Muscle of back (tissue), 3 donors: ENCODE measurements at regions not wholly inside any gene's neighbourhood (a gene's known extent, or its start where the extent isn't known, plus 50 kb on each side); places are given as distances from the start of the nearest gene placed in this dataset.

Experiments
- DNase-seq, 3 donors: peaks; one replicate each; pipeline versions ENCODE4 v3.0.0 to v3.0.0-alpha.2; 2013

GRCh38 chr18:2354292-2354691 lies 217.0 kb downstream of the METTL4 start:
- DNase-seq, result no peak

GRCh38 chr18:2356906-2357305 lies 214.4 kb downstream of the METTL4 start:
- DNase-seq, result no peak

GRCh38 chr18:2360861-2361260 lies 210.4 kb downstream of the METTL4 start:
- DNase-seq, result peak; percentile 6 to 59 (median 34)

GRCh38 chr18:2368102-2368501 lies 203.2 kb downstream of the METTL4 start:
- DNase-seq, result no peak

GRCh38 chr18:2376707-2377106 lies 194.6 kb downstream of the METTL4 start:
- no peak for DNase-seq

- DNase-seq, result no peak
Measured at GRCh38 chr18:2380101-2380500, 191.2 kb downstream of the METTL4 start.

- DNase-seq, result no peak
Measured at GRCh38 chr18:2381539-2381938, 189.8 kb downstream of the METTL4 start.

- no peak for DNase-seq
Measured at GRCh38 chr18:2387588-2387987, 183.7 kb downstream of the METTL4 start.

- no peak for DNase-seq
Measured at GRCh38 chr18:2390158-2390557, 181.1 kb downstream of the METTL4 start.

GRCh38 chr18:2391470-2391869 lies 179.8 kb downstream of the METTL4 start:
- no peak for DNase-seq

GRCh38 chr18:2392446-2392845 lies 178.9 kb downstream of the METTL4 start:
- peak; percentile 23 to 67 (median 40) for DNase-seq

GRCh38 chr18:2394684-2395083 lies 176.6 kb downstream of the METTL4 start:
- DNase-seq, result no peak

GRCh38 chr18:2395427-2396161 lies 175.7 kb downstream of the METTL4 start:
- no peak for DNase-seq

- no peak for DNase-seq
Measured at GRCh38 chr18:2396162-2396505, 175.2 kb downstream of the METTL4 start.

GRCh38 chr18:2400701-2401196 lies 170.6 kb downstream of the METTL4 start:
- no peak for DNase-seq

- DNase-seq, result peak in 1 of 3 donors; percentile 69
Measured at GRCh38 chr18:2402084-2402483, 169.2 kb downstream of the METTL4 start.

- no peak for DNase-seq
Measured at GRCh38 chr18:2406544-2406943, 164.8 kb downstream of the METTL4 start.

GRCh38 chr18:2407961-2408360 lies 163.3 kb downstream of the METTL4 start:
- no peak for DNase-seq

GRCh38 chr18:2409906-2410305 lies 161.4 kb downstream of the METTL4 start:
- DNase-seq, result no peak

GRCh38 chr18:2410688-2411087 lies 160.6 kb downstream of the METTL4 start:
- no peak for DNase-seq

- no peak for DNase-seq
Measured at GRCh38 chr18:2411381-2411960, 159.8 kb downstream of the METTL4 start.

GRCh38 chr18:2412281-2412680 lies 159.0 kb downstream of the METTL4 start:
- DNase-seq, result no peak

GRCh38 chr18:2412996-2413751 lies 158.1 kb downstream of the METTL4 start:
- DNase-seq, result peak in 1 of 3 donors; percentile 73
